ENCODE measurements at regions not wholly inside any gene's neighbourhood (a gene's known extent, or its start where the extent isn't known, plus 50 kb on each side); places are given as distances from the start of the nearest gene placed in this dataset.

- POLR2A ChIA-PET = no interaction called here
- no peaks in the 10 kb centered on the region for H3K9me1 ChIP-seq (replicated peaks; ENCODE audit: control insufficient read depth, extremely low read depth, insufficient read depth, low read length)
- no peaks in the 10 kb centered on the region for H4K20me1 ChIP-seq (replicated peaks; ENCODE audit: control insufficient read depth, extremely low read depth, insufficient read depth, low read length)
- CTCF ChIA-PET = no interaction called here
- DNase-seq (ENCODE audit: low read depth, low spot score) (no peak), FAIRE-seq (no peak)
- H3K9ac ChIP-seq (replicated peaks; ENCODE audit: extremely low read depth, insufficient read depth, low read length) = no peak overlapping the region
- H3K27me3 ChIP-seq (ENCODE audit: control insufficient read depth in 2 of 2, insufficient read depth in 2 of 2, low read length in 2 of 2) = no peaks in the 10 kb centered on the region
- no peak overlapping the region for H2AFZ ChIP-seq (ENCODE audit: low read depth, low read length)
- H3K4me2 ChIP-seq (ENCODE audit: insufficient read depth, low read length) = no peak overlapping the region
- intact Hi-C loops (cut with micrococcal nuclease) = no loop called here
- H3K4me1 ChIP-seq (ENCODE audit: control insufficient read depth, extremely low read depth, insufficient read depth, low read length) = no peaks in the 10 kb centered on the region
- TF ChIP-seq MYC (IDR thresholded peaks at IDR 0.05; ENCODE audit: low read depth, low read length) (no peak), POLR2AphosphoS5 (IDR thresholded peaks at IDR 0.05; ENCODE audit: insufficient read depth, low read depth, low read length) (no peak), GATA2 (IDR thresholded peaks at IDR 0.05; ENCODE audit: insufficient read depth, insufficient read length, low read depth, low read length) (no peak), POLR2A (IDR thresholded peaks at IDR 0.05; ENCODE audit: low read depth, low read length) (no peak), FOS (IDR thresholded peaks at IDR 0.05; ENCODE audit: borderline replicate concordance, insufficient read depth, low read length) (no peak), EZH2 (IDR thresholded peaks at IDR 0.05; ENCODE audit: borderline replicate concordance, low read depth, low read length, severe bottlenecking) (no peak), JUN (IDR thresholded peaks at IDR 0.05; ENCODE audit: borderline replicate concordance, insufficient read depth, insufficient read length, low read depth) (no peak)
- TF ChIP-seq, protein P1, sequence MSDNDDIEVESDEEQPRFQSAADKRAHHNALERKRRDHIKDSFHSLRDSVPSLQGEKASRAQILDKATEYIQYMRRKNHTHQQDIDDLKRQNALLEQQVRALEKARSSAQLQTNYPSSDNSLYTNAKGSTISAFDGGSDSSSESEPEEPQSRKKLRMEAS (IDR thresholded peaks at IDR 0.05; ENCODE audit: insufficient read depth, insufficient read length) = no peak
- TF ChIP-seq, protein P2, sequence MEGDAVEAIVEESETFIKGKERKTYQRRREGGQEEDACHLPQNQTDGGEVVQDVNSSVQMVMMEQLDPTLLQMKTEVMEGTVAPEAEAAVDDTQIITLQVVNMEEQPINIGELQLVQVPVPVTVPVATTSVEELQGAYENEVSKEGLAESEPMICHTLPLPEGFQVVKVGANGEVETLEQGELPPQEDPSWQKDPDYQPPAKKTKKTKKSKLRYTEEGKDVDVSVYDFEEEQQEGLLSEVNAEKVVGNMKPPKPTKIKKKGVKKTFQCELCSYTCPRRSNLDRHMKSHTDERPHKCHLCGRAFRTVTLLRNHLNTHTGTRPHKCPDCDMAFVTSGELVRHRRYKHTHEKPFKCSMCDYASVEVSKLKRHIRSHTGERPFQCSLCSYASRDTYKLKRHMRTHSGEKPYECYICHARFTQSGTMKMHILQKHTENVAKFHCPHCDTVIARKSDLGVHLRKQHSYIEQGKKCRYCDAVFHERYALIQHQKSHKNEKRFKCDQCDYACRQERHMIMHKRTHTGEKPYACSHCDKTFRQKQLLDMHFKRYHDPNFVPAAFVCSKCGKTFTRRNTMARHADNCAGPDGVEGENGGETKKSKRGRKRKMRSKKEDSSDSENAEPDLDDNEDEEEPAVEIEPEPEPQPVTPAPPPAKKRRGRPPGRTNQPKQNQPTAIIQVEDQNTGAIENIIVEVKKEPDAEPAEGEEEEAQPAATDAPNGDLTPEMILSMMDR (IDR thresholded peaks at IDR 0.05; ENCODE audit: extremely low read depth in 1 of 2, insufficient read depth in 1 of 2, low read depth in 1 of 2, low read length in 2 of 2) = no peak
- H3K36me3 ChIP-seq (ENCODE audit: control insufficient read depth in 2 of 2, extremely low read depth in 1 of 2, insufficient read depth in 2 of 2, low read length in 2 of 2) = no peaks in the 10 kb centered on the region
- dilution Hi-C loops (cut with MboI; ENCODE audit: extremely low pct_ligation_motif_present, low sequenced_read_pairs) = no loop called here
- H3K27ac ChIP-seq (ENCODE audit: insufficient read depth, low read depth, low read length) = no peak overlapping the region
- H3K4me3 ChIP-seq (replicated peaks in 1 of 3; ENCODE audit: insufficient read depth in 1 of 3, low read depth in 1 of 3, low read length in 3 of 3) = no peak overlapping the region
- H3K79me2 ChIP-seq (ENCODE audit: control insufficient read depth, insufficient read depth, low read length) = no peaks in the 10 kb centered on the region
- BruUV-seq (replicated peaks) = no TSS peak
- H3K9me3 ChIP-seq (replicated peaks; ENCODE audit: control insufficient read depth, insufficient read depth, low read length) = no peaks in the 10 kb centered on the region
Observed at GRCh38 chr18:27483276-27483675, 298.2 kb upstream of the CHST9 start.
